GM18907 (cell line): ENCODE measurements at regions not wholly inside any gene's neighbourhood (a gene's known extent, or its start where the extent isn't known, plus 50 kb on each side); places are given as distances from the start of the nearest gene placed in this dataset.

Experiments used
- ATAC-seq: cut with Tn5 transposase; IDR thresholded peaks from one replicate; pipeline ENCODE4 v1.9.1; 2021; ENCODE audit warnings: mild to moderate bottlenecking, moderate library complexity; ENCODE audit not compliant: unreplicated experiment

GRCh38 chr17:77748436-77748835 lies 210.1 kb upstream of the TNRC6C start:
- no peak for ATAC-seq

GRCh38 chr17:77749321-77749751 lies 209.2 kb upstream of the TNRC6C start:
- ATAC-seq, result no peak

GRCh38 chr17:77749989-77750388 lies 208.5 kb upstream of the TNRC6C start:
- ATAC-seq, result no peak

- no peak for ATAC-seq
Observed at GRCh38 chr17:77750427-77751043, 208.0 kb upstream of the TNRC6C start.

GRCh38 chr17:77753246-77753645 lies 205.3 kb upstream of the TNRC6C start:
- ATAC-seq, result no peak

- no peak for ATAC-seq
Observed at GRCh38 chr17:77753691-77754245, 204.7 kb upstream of the TNRC6C start.

GRCh38 chr17:77754956-77755355 lies 203.5 kb upstream of the TNRC6C start:
- no peak for ATAC-seq

GRCh38 chr17:77755410-77755963 lies 203.0 kb upstream of the TNRC6C start:
- no peak for ATAC-seq

- no peak for ATAC-seq
Observed at GRCh38 chr17:77756028-77756427, 202.5 kb upstream of the TNRC6C start.

- no peak for ATAC-seq
Observed at GRCh38 chr17:77756846-77757560, 201.5 kb upstream of the TNRC6C start.

GRCh38 chr17:77757561-77757898 lies 201.0 kb upstream of the TNRC6C start:
- no peak for ATAC-seq

GRCh38 chr17:77763023-77763422 lies 195.5 kb upstream of the TNRC6C start:
- ATAC-seq, result no peak

- no peak for ATAC-seq
Observed at GRCh38 chr17:77763575-77763974, 194.9 kb upstream of the TNRC6C start.

GRCh38 chr17:77765292-77765691 lies 193.2 kb upstream of the TNRC6C start:
- ATAC-seq, result no peak

- ATAC-seq, result no peak
Observed at GRCh38 chr17:77767148-77767547, 191.4 kb upstream of the TNRC6C start.

GRCh38 chr17:77768248-77768852 lies 190.2 kb upstream of the TNRC6C start:
- no peak for ATAC-seq

GRCh38 chr17:77769215-77769614 lies 189.3 kb upstream of the TNRC6C start:
- no peak for ATAC-seq

GRCh38 chr17:77769762-77770161 lies 188.7 kb upstream of the TNRC6C start:
- ATAC-seq, result no peak

GRCh38 chr17:77770331-77771105 lies 188.0 kb upstream of the TNRC6C start:
- no peak for ATAC-seq

- ATAC-seq, result no peak
Observed at GRCh38 chr17:77771145-77771544, 187.4 kb upstream of the TNRC6C start.

- ATAC-seq, result no peak
Observed at GRCh38 chr17:77771587-77771986, 186.9 kb upstream of the TNRC6C start.
